ENCODE measurements at regions not wholly inside any gene's neighbourhood (a gene's known extent, or its start where the extent isn't known, plus 50 kb on each side); places are given as distances from the start of the nearest gene placed in this dataset.

- H3K36me3 ChIP-seq (ENCODE audit: control insufficient read depth, insufficient read depth, low read length), result no peaks in the 10 kb centered on the region
- H3K27ac Mint-ChIP-seq (ENCODE audit: unreplicated experiment), result no peak overlapping the region
- H3K36me3 Mint-ChIP-seq (ENCODE audit: insufficient read depth, unreplicated experiment), result no peaks in the 10 kb centered on the region
- BruUV-seq (replicated peaks), result no TSS peak
- no peaks in the 10 kb centered on the region for H3K27me3 Mint-ChIP-seq (ENCODE audit: insufficient read depth, unreplicated experiment)
- no peak overlapping the region for H3K4me3 Mint-ChIP-seq (ENCODE audit: unreplicated experiment)
- H3K4me1 Mint-ChIP-seq (ENCODE audit: low read depth, unreplicated experiment), result peaks cover 24% of the 10 kb centered on the region
- no peak for TF ChIP-seq CTCF (IDR thresholded peaks at IDR 0.05; ENCODE audit: insufficient read depth in 1 of 2, low read depth in 1 of 2, low read length in 1 of 2, severe bottlenecking in 1 of 2, unreplicated experiment in 1 of 2)
- H3K4me3 ChIP-seq (ENCODE audit: low read depth, low read length), result no peak overlapping the region
- CTCF ChIA-PET, result no interaction called here
- no peaks in the 10 kb centered on the region for H3K9me3 ChIP-seq
- peaks cover 30% of the 10 kb centered on the region for H3K4me1 ChIP-seq
- H3K9me3 Mint-ChIP-seq (ENCODE audit: unreplicated experiment), result no peaks in the 10 kb centered on the region
- no peak for DNase-seq
- H3K27me3 ChIP-seq (replicated peaks; ENCODE audit: control insufficient read depth, insufficient read depth, low read length), result no peaks in the 10 kb centered on the region
- intact Hi-C loops (cut with micrococcal nuclease; ENCODE audit: unreplicated experiment), result no loop called here
- POLR2A ChIA-PET, result no interaction called here
Observed at GRCh38 chr4:30863021-30863420, 142.9 kb downstream of the PCDH7 start.

- H3K9me3 ChIP-seq, result no peaks in the 10 kb centered on the region
- intact Hi-C loops (cut with micrococcal nuclease; ENCODE audit: unreplicated experiment), result loop anchor here (2.0 kb wide), 1 partner anchor 147 kb away; no protein-coding TSS in a partner anchor
- H3K27me3 ChIP-seq (replicated peaks; ENCODE audit: control insufficient read depth, insufficient read depth, low read length), result no peaks in the 10 kb centered on the region
- H3K4me3 ChIP-seq (ENCODE audit: low read depth, low read length), result no peak overlapping the region
- no peaks in the 10 kb centered on the region for H3K36me3 Mint-ChIP-seq (ENCODE audit: insufficient read depth, unreplicated experiment)
- no peak overlapping the region for H3K4me3 Mint-ChIP-seq (ENCODE audit: unreplicated experiment)
- no peaks in the 10 kb centered on the region for H3K27me3 Mint-ChIP-seq (ENCODE audit: insufficient read depth, unreplicated experiment)
- H3K9me3 Mint-ChIP-seq (ENCODE audit: unreplicated experiment), result no peaks in the 10 kb centered on the region
- CTCF ChIA-PET, result interaction anchor here (1.1 kb wide), 1 partner anchor 148 kb away, joined by 3 read pairs; no protein-coding TSS in a partner anchor
- BruUV-seq (replicated peaks), result no TSS peak
- H3K36me3 ChIP-seq (ENCODE audit: control insufficient read depth, insufficient read depth, low read length), result no peaks in the 10 kb centered on the region
- peaks cover 26% of the 10 kb centered on the region for H3K4me1 Mint-ChIP-seq (ENCODE audit: low read depth, unreplicated experiment)
- peak overlapping the region; percentile 73 for H3K27ac Mint-ChIP-seq (ENCODE audit: unreplicated experiment)
- TF ChIP-seq CTCF (IDR thresholded peaks at IDR 0.05; ENCODE audit: insufficient read depth in 1 of 2, low read depth in 1 of 2, low read length in 1 of 2, severe bottlenecking in 1 of 2, unreplicated experiment in 1 of 2), result no peak
- H3K4me1 ChIP-seq, result peaks cover 31% of the 10 kb centered on the region
- POLR2A ChIA-PET, result no interaction called here
- DNase-seq, result no peak
Observed at GRCh38 chr4:30865691-30866090, 145.5 kb downstream of the PCDH7 start.

GRCh38 chr4:30866346-30866745, 146.2 kb downstream of the PCDH7 start:
- Mint-ChIP-seq H3K36me3 (ENCODE audit: insufficient read depth, unreplicated experiment) (no peaks in the 10 kb centered on the region), H3K9me3 (ENCODE audit: unreplicated experiment) (no peaks in the 10 kb centered on the region), H3K4me3 (ENCODE audit: unreplicated experiment) (peak overlapping the region; percentile 64), H3K27me3 (ENCODE audit: insufficient read depth, unreplicated experiment) (no peaks in the 10 kb centered on the region), H3K27ac (ENCODE audit: unreplicated experiment) (peak overlapping the region; percentile 73), H3K4me1 (ENCODE audit: low read depth, unreplicated experiment) (peaks cover 30% of the 10 kb centered on the region)
- Histone ChIP-seq H3K36me3 (ENCODE audit: control insufficient read depth, insufficient read depth, low read length) (no peaks in the 10 kb centered on the region), H3K9me3 (no peaks in the 10 kb centered on the region), H3K4me3 (ENCODE audit: low read depth, low read length) (no peak overlapping the region), H3K4me1 (peaks cover 31% of the 10 kb centered on the region), H3K27me3 (replicated peaks; ENCODE audit: control insufficient read depth, insufficient read depth, low read length) (no peaks in the 10 kb centered on the region)
- DNase-seq, result peak in 1 of 2 experiments; percentile 5
- no peak for TF ChIP-seq CTCF (IDR thresholded peaks at IDR 0.05; ENCODE audit: insufficient read depth in 1 of 2, low read depth in 1 of 2, low read length in 1 of 2, severe bottlenecking in 1 of 2, unreplicated experiment in 1 of 2)
- TSS peak; percentile 41 for BruUV-seq (replicated peaks)
- ChIA-PET CTCF (interaction anchor here (1.1 kb wide), 1 partner anchor 148 kb away, joined by 3 read pairs; no protein-coding TSS in a partner anchor), POLR2A (interaction anchor here (1.0 kb wide), 1 partner anchor 147 kb away, joined by 3 read pairs; the partner anchor contains the start of gene PCDH7)
- intact Hi-C loops (cut with micrococcal nuclease; ENCODE audit: unreplicated experiment), result loop anchor here (2.0 kb wide), 1 partner anchor 148 kb away; no protein-coding TSS in a partner anchor

All from Caco-2 (cell line).